HepG2 (cell line): ENCODE measurements at regions not wholly inside any gene's neighbourhood (a gene's known extent, or its start where the extent isn't known, plus 50 kb on each side); places are given as distances from the start of the nearest gene placed in this dataset.

Experiments
- ATAC-seq: fragments of 200-7000 bp; cut with Tn5 transposase; 3 replicates; pipeline ENCODE4 v1.9.1; 2020; ENCODE audit warnings: mild to moderate bottlenecking, moderate library complexity
- BruUV-seq: library from RNA; stranded (reverse); fragments of 400-500 nt; replicated peaks from 2 replicates; lab custom pipeline; 2021; lab: Mats Ljungman, UMichigan
- CTCF ChIA-PET: fragments of 300-600 bp; formaldehyde crosslinking; extraction: SDS; loops from one replicate; lab custom pipeline; 2021; ENCODE audit warnings: low total read pairs, inconsistent platforms, low intra/inter-chr PET ratio; lab: Yijun Ruan, JAX
- POLR2A ChIA-PET: fragments of 350-600 bp; sonication (Branson Sonifier 250); formaldehyde crosslinking; loops from one replicate; lab custom pipeline; 2020; ENCODE audit warnings: antibody characterized with exemption, inconsistent platforms; lab: Yijun Ruan, JAX
- DNase-seq: peaks from one replicate; pipeline ENCODE4 v3.0.0-alpha.2; 2015; ENCODE audit warnings: low spot score
- FAIRE-seq: peaks from 3 replicates; lab custom pipeline; 2011; peaks lifted over from hg19 to GRCh38; lab: Jason Lieb, UNC
- H2AFZ ChIP-seq: one replicate; pipeline ENCODE4 v1.6.1; 2011; ENCODE audit warnings: low read length, inconsistent platforms
- H3K27ac ChIP-seq: fragments of 300-600 bp; 3 replicates; pipeline ENCODE4 v1.8.0; 2011; ENCODE audit warnings: mixed run types, mild to moderate bottlenecking, mixed read lengths, low read length, inconsistent platforms; ENCODE audit not compliant: insufficient read depth; ENCODE audit errors: extremely low read length
- H3K27me3 ChIP-seq, 2 experiments: fragments of 200-600 bp in 1 of 2; 2 replicates in 1 of 2; 3 replicates in 1 of 2; pipeline versions ENCODE4 v1.6.0 to v1.8.0; 2011; ENCODE audit warnings: low read length in 2 of 2, mild to moderate bottlenecking in 2 of 2, moderate library complexity in 2 of 2, inconsistent platforms in 1 of 2; ENCODE audit not compliant: insufficient read depth in 2 of 2, control insufficient read depth in 1 of 2
- H3K36me3 ChIP-seq, 2 experiments: fragments of 200-600 bp in 1 of 2; replicated peaks in 1 of 2; 2 replicates in 1 of 2; 3 replicates in 1 of 2; pipeline versions ENCODE4 v1.5.1 to v1.8.0; 2011; ENCODE audit warnings: low read length in 2 of 2, inconsistent platforms in 1 of 2; ENCODE audit not compliant: insufficient read depth in 2 of 2, control insufficient read depth in 1 of 2
- H3K4me1 ChIP-seq: 2 replicates; pipeline ENCODE4 v1.5.1; 2012; ENCODE audit warnings: low read length, inconsistent platforms; ENCODE audit not compliant: insufficient read depth
- H3K4me2 ChIP-seq: 2 replicates; pipeline ENCODE4 v1.6.0; 2011; ENCODE audit warnings: low read depth, low read length, inconsistent platforms
- H3K4me3 ChIP-seq, 3 experiments: fragments of 200-600 bp in 1 of 3; sonication (generic), shearing (Covaris generic) in 1 of 3; replicated peaks in 1 of 3; 2 replicates each; pipeline ENCODE4 v1.5.1; 2011 to 2016; ENCODE audit warnings: low read length in 3 of 3, inconsistent platforms in 2 of 3, low read depth in 2 of 3, mild to moderate bottlenecking in 2 of 3, control low read depth in 1 of 3, mixed read lengths in 1 of 3; ENCODE audit not compliant: insufficient read depth in 1 of 3
- H3K79me2 ChIP-seq: one replicate; pipeline ENCODE4 v1.6.1; 2011; ENCODE audit warnings: low read length, inconsistent platforms; ENCODE audit not compliant: insufficient read depth
- H3K9ac ChIP-seq: 2 replicates; pipeline ENCODE4 v1.6.0; 2011; ENCODE audit warnings: mild to moderate bottlenecking, low read depth, low read length, inconsistent platforms; ENCODE audit not compliant: insufficient read depth
- H3K9me3 ChIP-seq: 2 replicates; pipeline ENCODE4 v1.5.1; 2012; ENCODE audit warnings: mild to moderate bottlenecking, low read length
- H4K20me1 ChIP-seq: 2 replicates; pipeline ENCODE4 v1.6.0; 2011; ENCODE audit warnings: inconsistent platforms, mild to moderate bottlenecking, low read length, moderate library complexity; ENCODE audit not compliant: insufficient read depth
- ARNT2 ChIP-seq: sonication (generic); formaldehyde crosslinking; IDR thresholded peaks from 2 replicates; pipeline ENCODE4 v1.8.0; 2022; ENCODE audit warnings: mild to moderate bottlenecking, low read depth, missing genetic modification reagents, moderate library complexity
- BRCA1 ChIP-seq: sonication (generic); formaldehyde crosslinking; IDR thresholded peaks from 2 replicates; pipeline ENCODE4 v1.4.0; 2020; ENCODE audit warnings: missing genetic modification reagents
- FOXP4 ChIP-seq: sonication (generic); formaldehyde crosslinking; IDR thresholded peaks from 2 replicates; pipeline ENCODE4 v1.4.0; 2020; ENCODE audit warnings: missing genetic modification reagents
- HDAC2 ChIP-seq: sonication (generic); formaldehyde crosslinking; IDR thresholded peaks from 2 replicates; pipeline ENCODE4 v1.4.0; 2020; ENCODE audit warnings: missing genetic modification reagents
- IRF2 ChIP-seq: IDR thresholded peaks from 2 replicates; pipeline ENCODE4 v1.6.1; 2018; ENCODE audit warnings: missing genetic modification reagents, missing compliant biosample characterization
- NAIF1 ChIP-seq: sonication (generic); formaldehyde crosslinking; IDR thresholded peaks from 2 replicates; pipeline ENCODE4 v1.5.0; 2020; ENCODE audit warnings: mild to moderate bottlenecking, missing genetic modification reagents, borderline replicate concordance
- PRDM15 ChIP-seq: sonication (generic); formaldehyde crosslinking; IDR thresholded peaks from 2 replicates; pipeline ENCODE4 v1.4.0; 2020; ENCODE audit warnings: missing genetic modification reagents
- RARA ChIP-seq: IDR thresholded peaks from 2 replicates; pipeline ENCODE4 v1.6.1; 2016; ENCODE audit warnings: missing genetic modification reagents, missing compliant biosample characterization
- SSRP1 ChIP-seq: IDR thresholded peaks from 2 replicates; pipeline ENCODE4 v1.6.1; 2016; ENCODE audit warnings: control low read depth
- TRIM24 ChIP-seq: sonication (generic); formaldehyde crosslinking; IDR thresholded peaks from 2 replicates; pipeline ENCODE4 v1.8.0; 2022; ENCODE audit warnings: mild to moderate bottlenecking, missing genetic modification reagents
- ZBTB21 ChIP-seq: sonication (generic); formaldehyde crosslinking; IDR thresholded peaks from 2 replicates; pipeline ENCODE4 v1.4.0; 2020; ENCODE audit warnings: missing genetic modification reagents
- ZNF136 ChIP-seq: sonication (generic); formaldehyde crosslinking; IDR thresholded peaks from 2 replicates; pipeline ENCODE4 v1.8.1; 2022; ENCODE audit warnings: low read depth, mild to moderate bottlenecking, moderate library complexity, missing genetic modification reagents
- ZNF317 ChIP-seq: sonication (generic); formaldehyde crosslinking; IDR thresholded peaks from 2 replicates; pipeline ENCODE4 v1.5.0; 2020; ENCODE audit warnings: mild to moderate bottlenecking, missing genetic modification reagents
- ZNF746 ChIP-seq: sonication (generic); formaldehyde crosslinking; IDR thresholded peaks from 2 replicates; pipeline ENCODE4 v1.8.0; 2022; ENCODE audit warnings: mild to moderate bottlenecking, missing genetic modification reagents
- ZNF883 ChIP-seq: sonication (generic); formaldehyde crosslinking; IDR thresholded peaks from 2 replicates; pipeline ENCODE4 v1.5.1; 2020; ENCODE audit warnings: mild to moderate bottlenecking, missing genetic modification reagents; ENCODE audit errors: not compliant biosample characterization
- WGBS: methylation state at CpG from one replicate; pipeline ENCODE4 v1.1.6; 2017; ENCODE audit warnings: low lambda C conversion rate; 5-methylcytosine and 5-hydroxymethylcytosine counted together
- in situ Hi-C: cut with HindIII; loops from 2 replicates; pipeline ENCODE4 v1.10.0; 2017; ENCODE audit warnings: low pct_unique_long_range_greater_than_20kb; ENCODE audit not compliant: extremely low pct_ligation_motif_present
- intact Hi-C: fragments of 100-400 bp; cut with micrococcal nuclease; formaldehyde crosslinking; loops from one replicate; pipeline ENCODE4 v1.10.0; 2022; ENCODE audit not compliant: unreplicated experiment
- TF ChIP-seq, protein P1 (sequence below): sonication (generic); formaldehyde crosslinking; conservative IDR thresholded peaks from 2 replicates; pipeline ENCODE4 v1.4.0; 2020; ENCODE audit warnings: missing genetic modification reagents

DNA sequence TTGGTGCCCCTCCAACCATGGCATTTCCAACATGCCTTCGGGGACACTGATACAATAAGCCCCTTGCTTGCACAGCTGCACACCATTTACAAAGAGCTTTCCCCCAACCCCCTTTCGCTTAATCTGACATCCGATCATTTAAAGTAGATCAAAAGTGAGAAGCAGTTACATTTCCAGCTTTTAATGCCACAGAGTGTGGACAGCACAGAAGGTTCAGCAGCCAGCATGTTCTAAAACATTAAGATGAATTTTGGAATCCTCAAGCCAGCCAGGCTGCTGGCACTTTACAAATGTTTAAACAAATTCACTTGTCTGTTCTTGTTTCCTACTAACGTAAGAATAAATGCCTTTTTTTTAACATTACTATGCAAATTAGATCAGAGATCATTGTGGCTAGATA lies 284.4 kb upstream of the LDB2 start:
- intact Hi-C loops: no loop called here
- no peak overlapping the region for H3K4me2 ChIP-seq
- DNase-seq (no peak), ATAC-seq (no peak), FAIRE-seq (no peak)
- no peaks in the 10 kb centered on the region for H3K4me1 ChIP-seq
- H3K4me3 ChIP-seq: no peak overlapping the region
- no peak overlapping the region for H2AFZ ChIP-seq
- H4K20me1 ChIP-seq: no peaks in the 10 kb centered on the region; the same call in 1 of the 2 replicates
- ChIA-PET CTCF (no interaction called here), POLR2A (no interaction called here)
- H3K9ac ChIP-seq: no peak overlapping the region
- BruUV-seq: no TSS peak
- no peaks in the 10 kb centered on the region for H3K79me2 ChIP-seq
- 4% methylated on average over 4 of the region's 4 CpGs for WGBS
- no peak overlapping the region for H3K27ac ChIP-seq
- no peaks in the 10 kb centered on the region for H3K36me3 ChIP-seq
- no peaks in the 10 kb centered on the region; a peak in 1 of 5 replicates for H3K27me3 ChIP-seq
- in situ Hi-C loops: no loop called here
- H3K9me3 ChIP-seq: no peaks in the 10 kb centered on the region
- TF ChIP-seq TRIM24 (CRISPR knock-in tag) (no peak), ZBTB21 (CRISPR knock-in tag) (no peak), ZNF317 (CRISPR knock-in tag) (no peak), ZNF883 (no peak), PRDM15 (CRISPR knock-in tag) (no peak), IRF2 (CRISPR knock-in tag) (no peak), NAIF1 (CRISPR knock-in tag) (no peak), ARNT2 (CRISPR knock-in tag) (no peak), ZNF136 (no peak), RARA (CRISPR knock-in tag) (no peak), SSRP1 (CRISPR knock-in tag) (no peak), FOXP4 (CRISPR knock-in tag) (no peak), ZNF746 (CRISPR knock-in tag) (no peak), BRCA1 (no peak), HDAC2 (CRISPR knock-in tag) (no peak)
- TF ChIP-seq, protein P1, sequence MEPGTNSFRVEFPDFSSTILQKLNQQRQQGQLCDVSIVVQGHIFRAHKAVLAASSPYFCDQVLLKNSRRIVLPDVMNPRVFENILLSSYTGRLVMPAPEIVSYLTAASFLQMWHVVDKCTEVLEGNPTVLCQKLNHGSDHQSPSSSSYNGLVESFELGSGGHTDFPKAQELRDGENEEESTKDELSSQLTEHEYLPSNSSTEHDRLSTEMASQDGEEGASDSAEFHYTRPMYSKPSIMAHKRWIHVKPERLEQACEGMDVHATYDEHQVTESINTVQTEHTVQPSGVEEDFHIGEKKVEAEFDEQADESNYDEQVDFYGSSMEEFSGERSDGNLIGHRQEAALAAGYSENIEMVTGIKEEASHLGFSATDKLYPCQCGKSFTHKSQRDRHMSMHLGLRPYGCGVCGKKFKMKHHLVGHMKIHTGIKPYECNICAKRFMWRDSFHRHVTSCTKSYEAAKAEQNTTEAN (CRISPR knock-in tag): no peak
